Esophagus muscularis mucosa (tissue), 4 donors: ENCODE measurements at regions not wholly inside any gene's neighbourhood (a gene's known extent, or its start where the extent isn't known, plus 50 kb on each side); places are given as distances from the start of the nearest gene placed in this dataset.

Experiments
- EP300 ChIP-seq: sonication (generic); formaldehyde crosslinking; IDR thresholded peaks from one replicate; pipeline ENCODE4 v1.6.1; 2017; ENCODE audit warnings: antibody characterized with exemption
- POLR2A ChIP-seq: fragments of 450-650 bp; IDR thresholded peaks from one replicate; pipeline ENCODE4 v1.6.1; 2017; ENCODE audit warnings: antibody characterized with exemption, moderate library complexity, mild to moderate bottlenecking, low read depth
- POLR2AphosphoS5 ChIP-seq, 2 donors: sonication (generic); formaldehyde crosslinking; IDR thresholded peaks; one replicate each; pipeline ENCODE4 v1.6.1; 2017; ENCODE audit warnings: antibody characterized with exemption in 2 of 2
- TF ChIP-seq, protein P1 (sequence below), 3 experiments: fragments of 200-600 bp in 2 of 3; fragments of 450-650 bp in 1 of 3; sonication (generic) in 2 of 3; IDR thresholded peaks; one replicate each; pipeline ENCODE4 v1.5.1; 2017 to 2019; ENCODE audit warnings: antibody characterized with exemption in 3 of 3, mild to moderate bottlenecking in 2 of 3, moderate library complexity in 1 of 3

DNA sequence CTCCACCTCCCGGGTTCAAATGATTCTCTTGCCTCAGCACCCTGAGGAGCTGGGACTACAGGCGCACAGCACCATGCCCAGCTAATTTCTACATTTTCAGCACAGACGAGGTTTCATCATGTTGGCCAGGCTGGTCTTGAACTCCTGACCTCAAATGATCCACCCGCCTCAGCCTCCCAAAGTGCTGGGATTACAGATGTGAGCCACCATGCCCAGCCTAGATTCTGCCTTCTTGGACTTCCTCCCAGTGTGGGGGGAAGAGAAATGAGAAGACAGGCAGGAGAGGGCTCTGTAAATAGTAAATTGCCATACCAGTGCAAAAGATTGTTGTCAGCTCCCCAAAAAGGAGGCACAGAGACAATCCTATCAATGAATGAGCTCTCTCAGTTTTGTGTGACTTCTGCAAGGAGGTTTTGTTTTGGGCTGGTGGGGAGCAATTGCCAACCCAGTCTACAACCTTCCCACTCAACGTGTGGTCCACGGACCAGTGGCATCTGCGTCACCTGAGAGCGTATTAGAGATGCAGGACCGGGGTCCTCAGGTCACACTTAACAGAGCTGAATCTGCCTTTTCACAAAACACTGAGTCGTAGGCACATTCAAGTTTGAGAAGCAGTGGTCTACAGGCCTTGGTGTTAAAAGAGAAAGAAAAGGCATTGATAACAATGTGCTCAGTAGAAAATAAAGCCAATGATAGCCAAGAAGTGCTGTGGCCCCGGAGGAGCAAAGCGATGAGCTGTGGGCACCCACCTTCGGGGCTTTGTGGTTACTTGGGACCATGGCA, 78.1 kb downstream of the MYCN start:
- TF ChIP-seq POLR2A (no peak), POLR2AphosphoS5 (IDR thresholded peaks at IDR 0.05) (no peak), EP300 (no peak)
- TF ChIP-seq, protein P1, sequence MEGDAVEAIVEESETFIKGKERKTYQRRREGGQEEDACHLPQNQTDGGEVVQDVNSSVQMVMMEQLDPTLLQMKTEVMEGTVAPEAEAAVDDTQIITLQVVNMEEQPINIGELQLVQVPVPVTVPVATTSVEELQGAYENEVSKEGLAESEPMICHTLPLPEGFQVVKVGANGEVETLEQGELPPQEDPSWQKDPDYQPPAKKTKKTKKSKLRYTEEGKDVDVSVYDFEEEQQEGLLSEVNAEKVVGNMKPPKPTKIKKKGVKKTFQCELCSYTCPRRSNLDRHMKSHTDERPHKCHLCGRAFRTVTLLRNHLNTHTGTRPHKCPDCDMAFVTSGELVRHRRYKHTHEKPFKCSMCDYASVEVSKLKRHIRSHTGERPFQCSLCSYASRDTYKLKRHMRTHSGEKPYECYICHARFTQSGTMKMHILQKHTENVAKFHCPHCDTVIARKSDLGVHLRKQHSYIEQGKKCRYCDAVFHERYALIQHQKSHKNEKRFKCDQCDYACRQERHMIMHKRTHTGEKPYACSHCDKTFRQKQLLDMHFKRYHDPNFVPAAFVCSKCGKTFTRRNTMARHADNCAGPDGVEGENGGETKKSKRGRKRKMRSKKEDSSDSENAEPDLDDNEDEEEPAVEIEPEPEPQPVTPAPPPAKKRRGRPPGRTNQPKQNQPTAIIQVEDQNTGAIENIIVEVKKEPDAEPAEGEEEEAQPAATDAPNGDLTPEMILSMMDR (IDR thresholded peaks at IDR 0.05), result no peak
